HCT116 (cell line): ENCODE measurements at regions not wholly inside any gene's neighbourhood (a gene's known extent, or its start where the extent isn't known, plus 50 kb on each side); places are given as distances from the start of the nearest gene placed in this dataset.

Source experiments
- ATAC-seq: fragments of 200-7000 bp; cut with Tn5 transposase; 2 replicates; pipeline ENCODE4 v1.9.1; 2020; ENCODE audit warnings: mild to moderate bottlenecking, moderate library complexity
- BruUV-seq: library from RNA; stranded (reverse); fragments of 400-500 nt; replicated peaks from 2 replicates; lab custom pipeline; 2021; lab: Mats Ljungman, UMichigan
- CTCF ChIA-PET: fragments of 300-600 bp; sonication (Branson Sonifier 250); formaldehyde crosslinking; loops from one replicate; lab custom pipeline; 2021; ENCODE audit warnings: antibody characterized with exemption; lab: Charles Lee
- POLR2A ChIA-PET: fragments of 300-600, 350-600 bp; sonication (Branson Sonifier 250); formaldehyde crosslinking; loops from one replicate; lab custom pipeline; 2021; ENCODE audit warnings: antibody characterized with exemption; lab: Charles Lee
- RAD21 ChIA-PET, 2 experiments: fragments of 300-600 bp; sonication (Branson Sonifier 250); formaldehyde crosslinking; loops; one replicate each; lab custom pipeline; 2023; ENCODE audit warnings: low total read pairs in 2 of 2; ENCODE audit not compliant: uncharacterized antibody in 2 of 2, unreplicated experiment in 2 of 2, low non-redundant PET in 1 of 2; lab: Charles Lee
- DNase-seq: peaks from one replicate; pipeline ENCODE4 v3.0.0-alpha.2; 2010; ENCODE audit warnings: low read depth, low spot score
- H2AFZ ChIP-seq: fragments of 200-600 bp; shearing (Covaris generic), sonication (generic); 2 replicates; pipeline ENCODE4 v1.6.1; 2017; ENCODE audit warnings: low read depth, mixed run types, mixed read lengths, antibody characterized with exemption, low read length; ENCODE audit not compliant: poor library complexity, severe bottlenecking
- H3K27ac ChIP-seq: 2 replicates; pipeline ENCODE4 v1.5.1; 2012; ENCODE audit warnings: low read depth, low read length
- H3K27me3 ChIP-seq: fragments of 200-600 bp; sonication (generic); 2 replicates; pipeline ENCODE4 v1.6.1; 2016; ENCODE audit warnings: mixed run types, low read length, mixed read lengths; ENCODE audit not compliant: insufficient read depth
- H3K36me3 ChIP-seq, 2 experiments: fragments of 200-500 bp in 1 of 2; fragments of 200-600 bp in 1 of 2; sonication (Bioruptor generic) in 1 of 2; sonication (generic) in 1 of 2; 2 replicates each; pipeline versions ENCODE4 v1.5.1 to v1.6.1; 2014 to 2016; ENCODE audit warnings: low read length in 2 of 2, inconsistent platforms in 1 of 2, mixed read lengths in 1 of 2, mixed run types in 1 of 2; ENCODE audit not compliant: insufficient read depth in 2 of 2, control insufficient read depth in 1 of 2
- H3K4me1 ChIP-seq, 2 experiments: fragments of 200-600 bp in 1 of 2; sonication (generic) in 1 of 2; 2 replicates each; pipeline versions ENCODE4 v1.5.1 to v1.6.1; 2012 to 2017; ENCODE audit warnings: low read length in 2 of 2, inconsistent platforms in 1 of 2, mild to moderate bottlenecking in 1 of 2, mixed read lengths in 1 of 2, mixed run types in 1 of 2, moderate library complexity in 1 of 2; ENCODE audit not compliant: insufficient read depth in 2 of 2, control insufficient read depth in 1 of 2
- H3K4me2 ChIP-seq: fragments of 200-600 bp; sonication (generic); 2 replicates; pipeline ENCODE4 v1.6.1; 2017; ENCODE audit warnings: mixed run types, low read length, mixed read lengths
- H3K4me3 ChIP-seq, 2 experiments: fragments of 200-600 bp in 1 of 2; sonication (generic) in 1 of 2; replicated peaks in 1 of 2; 2 replicates each; pipeline ENCODE4 v1.5.1; 2011 to 2016; ENCODE audit warnings: low read length in 2 of 2, control low read depth in 1 of 2, low read depth in 1 of 2, mild to moderate bottlenecking in 1 of 2, mixed read lengths in 1 of 2, mixed run types in 1 of 2
- H3K79me2 ChIP-seq: fragments of 200-600 bp; sonication (generic); 2 replicates; pipeline ENCODE4 v1.6.1; 2017; ENCODE audit warnings: mild to moderate bottlenecking, mixed run types, low read length, moderate library complexity, mixed read lengths; ENCODE audit not compliant: insufficient read depth
- H3K9ac ChIP-seq: fragments of 200-600 bp; sonication (generic); 2 replicates; pipeline ENCODE4 v1.6.1; 2016; ENCODE audit warnings: low read length, mixed read lengths
- H3K9me2 ChIP-seq: fragments of 200-600 bp; sonication (generic), shearing (Covaris generic); 2 replicates; pipeline ENCODE4 v1.6.1; 2017; ENCODE audit warnings: mixed run types, mild to moderate bottlenecking, moderate library complexity; ENCODE audit not compliant: insufficient read depth
- H3K9me3 ChIP-seq, 2 experiments: fragments of 200-500 bp in 1 of 2; fragments of 200-600 bp in 1 of 2; sonication (Bioruptor generic) in 1 of 2; sonication (generic) in 1 of 2; 2 replicates each; pipeline ENCODE4 v1.6.1; 2014 to 2017; ENCODE audit warnings: low read length in 2 of 2, mixed read lengths in 2 of 2, inconsistent platforms in 1 of 2, low read depth in 1 of 2, mild to moderate bottlenecking in 1 of 2, mixed run types in 1 of 2, moderate library complexity in 1 of 2; ENCODE audit not compliant: control insufficient read depth in 1 of 2, insufficient read depth in 1 of 2
- H4K20me1 ChIP-seq: fragments of 200-600 bp; sonication (generic), shearing (Covaris generic); 2 replicates; pipeline ENCODE4 v1.6.1; 2017; ENCODE audit warnings: mixed run types, mild to moderate bottlenecking, moderate library complexity; ENCODE audit not compliant: insufficient read depth
- CBX3 ChIP-seq: IDR thresholded peaks from 2 replicates; pipeline ENCODE4 v1.6.1; 2012; ENCODE audit warnings: low read depth
- CEBPB ChIP-seq: IDR thresholded peaks from 2 replicates; pipeline ENCODE4 v1.6.1; 2012; ENCODE audit warnings: low read depth
- EGR1 ChIP-seq: IDR thresholded peaks from 2 replicates; pipeline ENCODE4 v1.6.1; 2012; ENCODE audit warnings: low read depth
- ELF1 ChIP-seq: IDR thresholded peaks from 2 replicates; pipeline ENCODE4 v1.6.1; 2012; ENCODE audit warnings: low read depth, borderline replicate concordance
- EZH2phosphoT487 ChIP-seq: fragments of 200-600 bp; IDR thresholded peaks from 2 replicates; pipeline ENCODE4 v1.6.1; 2018; ENCODE audit warnings: antibody characterized with exemption, borderline replicate concordance
- FOSL1 ChIP-seq: IDR thresholded peaks from 2 replicates; pipeline ENCODE4 v1.6.1; 2012; ENCODE audit warnings: low read depth
- RAD21 ChIP-seq: IDR thresholded peaks from 2 replicates; pipeline ENCODE4 v1.6.1; 2012; ENCODE audit warnings: low read depth, mild to moderate bottlenecking
- SIN3A ChIP-seq: IDR thresholded peaks from 2 replicates; pipeline ENCODE4 v1.6.1; 2012; ENCODE audit warnings: low read depth
- SP1 ChIP-seq: IDR thresholded peaks from 2 replicates; pipeline ENCODE4 v1.6.1; 2012; ENCODE audit warnings: low read depth
- TCF7L2 ChIP-seq: IDR thresholded peaks from 2 replicates; pipeline ENCODE4 v1.7.0; 2011; ENCODE audit warnings: borderline replicate concordance, inconsistent platforms; ENCODE audit not compliant: insufficient read depth, insufficient read length; ENCODE audit errors: extremely low read depth
- YY1 ChIP-seq: IDR thresholded peaks from 2 replicates; pipeline ENCODE4 v1.6.1; 2011; ENCODE audit warnings: low read length, low read depth, moderate library complexity, mild to moderate bottlenecking; ENCODE audit not compliant: insufficient replicate concordance; ENCODE audit errors: extremely low read depth
- ZBTB33 ChIP-seq: IDR thresholded peaks from 2 replicates; pipeline ENCODE4 v1.6.1; 2011; ENCODE audit warnings: mild to moderate bottlenecking, low read length, moderate library complexity; ENCODE audit not compliant: insufficient replicate concordance; ENCODE audit errors: extremely low read depth
- ZFX ChIP-seq: fragments of 450-650 bp; IDR thresholded peaks from 2 replicates; pipeline ENCODE4 v1.6.1; 2017
- ZNF274 ChIP-seq: fragments of 200-500 bp; sonication (Bioruptor generic); IDR thresholded peaks from 2 replicates; pipeline ENCODE4 v1.6.1; 2014; ENCODE audit warnings: mild to moderate bottlenecking, low read depth, low read length, inconsistent platforms
- intact Hi-C: fragments of 100-400 bp; cut with micrococcal nuclease; formaldehyde crosslinking; loops from 2 replicates; pipeline ENCODE4 v1.10.0; 2022
- TF ChIP-seq, protein P1 (sequence below): IDR thresholded peaks from 2 replicates; pipeline ENCODE4 v1.6.1; 2012
- TF ChIP-seq, protein P2 (sequence below): IDR thresholded peaks from 2 replicates; pipeline ENCODE4 v1.6.1; 2012; ENCODE audit warnings: low read depth

GRCh38 chr6:108789475-108789874, 58.7 kb upstream of the ARMC2 start:
- H3K9ac ChIP-seq, result no peak overlapping the region
- no peaks in the 10 kb centered on the region for H3K9me2 ChIP-seq
- no peaks in the 10 kb centered on the region for H3K79me2 ChIP-seq
- no peaks in the 10 kb centered on the region for H4K20me1 ChIP-seq
- H3K36me3 ChIP-seq, result no peaks in the 10 kb centered on the region
- H3K4me1 ChIP-seq, result no peaks in the 10 kb centered on the region
- H3K27me3 ChIP-seq, result no peaks in the 10 kb centered on the region
- ChIA-PET RAD21 (no interaction called here), CTCF (no interaction called here), POLR2A (no interaction called here)
- no peak overlapping the region for H3K27ac ChIP-seq
- no peak overlapping the region for H3K4me3 ChIP-seq
- H2AFZ ChIP-seq, result no peak overlapping the region
- DNase-seq, result no peak
- H3K4me2 ChIP-seq, result no peak overlapping the region
- ATAC-seq, result no peak
- H3K9me3 ChIP-seq, result no peaks in the 10 kb centered on the region
- no TSS peak for BruUV-seq
- TF ChIP-seq ZFX (no peak), ELF1 (no peak), SP1 (no peak), SIN3A (no peak), ZNF274 (no peak), RAD21 (no peak)
- TF ChIP-seq, protein P1, sequence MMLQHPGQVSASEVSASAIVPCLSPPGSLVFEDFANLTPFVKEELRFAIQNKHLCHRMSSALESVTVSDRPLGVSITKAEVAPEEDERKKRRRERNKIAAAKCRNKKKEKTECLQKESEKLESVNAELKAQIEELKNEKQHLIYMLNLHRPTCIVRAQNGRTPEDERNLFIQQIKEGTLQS, result no peak
- TF ChIP-seq, all 23 proteins: peak for 0
- intact Hi-C loops, result no loop called here

- intact Hi-C loops, result no loop called here
- H3K79me2 ChIP-seq, result no peaks in the 10 kb centered on the region
- no peak overlapping the region for H3K9ac ChIP-seq
- H3K27ac ChIP-seq, result no peak overlapping the region
- no peaks in the 10 kb centered on the region for H3K9me3 ChIP-seq
- no peaks in the 10 kb centered on the region for H4K20me1 ChIP-seq
- H3K4me1 ChIP-seq, result no peaks in the 10 kb centered on the region
- DNase-seq (no peak), ATAC-seq (no peak)
- TF ChIP-seq SIN3A (no peak), ZBTB33 (no peak), TCF7L2 (no peak), FOSL1 (no peak), CBX3 (no peak), EGR1 (no peak), SP1 (no peak), RAD21 (no peak), YY1 (no peak), CEBPB (no peak), EZH2phosphoT487 (no peak), ZNF274 (no peak), ELF1 (no peak)
- TF ChIP-seq, protein P2, sequence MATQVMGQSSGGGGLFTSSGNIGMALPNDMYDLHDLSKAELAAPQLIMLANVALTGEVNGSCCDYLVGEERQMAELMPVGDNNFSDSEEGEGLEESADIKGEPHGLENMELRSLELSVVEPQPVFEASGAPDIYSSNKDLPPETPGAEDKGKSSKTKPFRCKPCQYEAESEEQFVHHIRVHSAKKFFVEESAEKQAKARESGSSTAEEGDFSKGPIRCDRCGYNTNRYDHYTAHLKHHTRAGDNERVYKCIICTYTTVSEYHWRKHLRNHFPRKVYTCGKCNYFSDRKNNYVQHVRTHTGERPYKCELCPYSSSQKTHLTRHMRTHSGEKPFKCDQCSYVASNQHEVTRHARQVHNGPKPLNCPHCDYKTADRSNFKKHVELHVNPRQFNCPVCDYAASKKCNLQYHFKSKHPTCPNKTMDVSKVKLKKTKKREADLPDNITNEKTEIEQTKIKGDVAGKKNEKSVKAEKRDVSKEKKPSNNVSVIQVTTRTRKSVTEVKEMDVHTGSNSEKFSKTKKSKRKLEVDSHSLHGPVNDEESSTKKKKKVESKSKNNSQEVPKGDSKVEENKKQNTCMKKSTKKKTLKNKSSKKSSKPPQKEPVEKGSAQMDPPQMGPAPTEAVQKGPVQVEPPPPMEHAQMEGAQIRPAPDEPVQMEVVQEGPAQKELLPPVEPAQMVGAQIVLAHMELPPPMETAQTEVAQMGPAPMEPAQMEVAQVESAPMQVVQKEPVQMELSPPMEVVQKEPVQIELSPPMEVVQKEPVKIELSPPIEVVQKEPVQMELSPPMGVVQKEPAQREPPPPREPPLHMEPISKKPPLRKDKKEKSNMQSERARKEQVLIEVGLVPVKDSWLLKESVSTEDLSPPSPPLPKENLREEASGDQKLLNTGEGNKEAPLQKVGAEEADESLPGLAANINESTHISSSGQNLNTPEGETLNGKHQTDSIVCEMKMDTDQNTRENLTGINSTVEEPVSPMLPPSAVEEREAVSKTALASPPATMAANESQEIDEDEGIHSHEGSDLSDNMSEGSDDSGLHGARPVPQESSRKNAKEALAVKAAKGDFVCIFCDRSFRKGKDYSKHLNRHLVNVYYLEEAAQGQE, result no peak
- H2AFZ ChIP-seq, result no peak overlapping the region
- POLR2A ChIA-PET, result no interaction called here
- H3K4me3 ChIP-seq, result no peak overlapping the region
- H3K36me3 ChIP-seq, result no peaks in the 10 kb centered on the region
- no peaks in the 10 kb centered on the region for H3K27me3 ChIP-seq
- BruUV-seq, result no TSS peak
- RAD21 ChIA-PET, result no interaction called here
- H3K4me2 ChIP-seq, result no peak overlapping the region
- CTCF ChIA-PET, result no interaction called here
- no peaks in the 10 kb centered on the region for H3K9me2 ChIP-seq
Measured at GRCh38 chr6:108791700-108792099, 56.5 kb upstream of the ARMC2 start.
